Lower leg skin (tissue), 4 donors: ENCODE measurements at regions not wholly inside any gene's neighbourhood (a gene's known extent, or its start where the extent isn't known, plus 50 kb on each side); places are given as distances from the start of the nearest gene placed in this dataset.

Source experiments
- DNase-seq, 2 donors: peaks; one replicate each; pipeline ENCODE4 v3.0.0-alpha.2; 2019; ENCODE audit warnings: low spot score in 2 of 2
- H3K4me3 ChIP-seq: fragments of 200-600 bp; sonication (generic); 2 replicates; pipeline ENCODE4 v1.5.1; 2017; ENCODE audit warnings: mild to moderate bottlenecking, low read depth; ENCODE audit not compliant: poor library complexity, severe bottlenecking
- POLR2A ChIP-seq, 2 donors: fragments of 450-650 bp; IDR thresholded peaks; one replicate each; pipeline ENCODE4 v1.6.1; 2016 to 2017; ENCODE audit warnings: antibody characterized with exemption in 2 of 2, mild to moderate bottlenecking in 1 of 2, moderate library complexity in 1 of 2
- WGBS, 2 donors: methylation state at CpG; one replicate each; pipeline ENCODE4 v1.1.5; 2018; 5-methylcytosine and 5-hydroxymethylcytosine counted together
- intact Hi-C: fragments of 100-400 bp; cut with DNase I; formaldehyde crosslinking; loops from one replicate; pipeline ENCODE4 v1.15.0; 2023; ENCODE audit warnings: low total_unique reads
- TF ChIP-seq, protein P1 (sequence below), 3 donors: fragments of 450-650 bp; IDR thresholded peaks; one replicate each; pipeline ENCODE4 v1.5.1; 2016; ENCODE audit warnings: antibody characterized with exemption in 3 of 3, mild to moderate bottlenecking in 3 of 3, moderate library complexity in 2 of 3

DNA sequence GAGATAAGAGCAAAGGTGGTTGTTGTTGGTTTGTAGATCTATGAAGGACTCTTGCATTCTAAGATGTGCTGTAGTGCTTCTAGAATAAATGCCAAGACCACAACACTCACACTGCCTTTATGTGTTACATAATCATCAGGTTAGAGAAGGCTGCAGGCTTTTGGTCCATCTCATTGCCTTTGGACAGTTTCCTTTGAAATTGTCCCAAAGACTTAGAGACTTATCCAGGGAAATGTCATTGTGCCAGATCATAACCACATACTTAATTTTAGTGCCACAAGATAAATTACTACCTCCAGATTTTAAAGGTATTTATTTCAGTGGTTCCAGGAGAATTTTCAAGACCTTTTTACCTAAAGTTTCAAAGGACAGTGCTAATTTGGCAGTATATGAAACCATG, 666.6 kb upstream of the CITED2 start:
- TF ChIP-seq, protein P1, sequence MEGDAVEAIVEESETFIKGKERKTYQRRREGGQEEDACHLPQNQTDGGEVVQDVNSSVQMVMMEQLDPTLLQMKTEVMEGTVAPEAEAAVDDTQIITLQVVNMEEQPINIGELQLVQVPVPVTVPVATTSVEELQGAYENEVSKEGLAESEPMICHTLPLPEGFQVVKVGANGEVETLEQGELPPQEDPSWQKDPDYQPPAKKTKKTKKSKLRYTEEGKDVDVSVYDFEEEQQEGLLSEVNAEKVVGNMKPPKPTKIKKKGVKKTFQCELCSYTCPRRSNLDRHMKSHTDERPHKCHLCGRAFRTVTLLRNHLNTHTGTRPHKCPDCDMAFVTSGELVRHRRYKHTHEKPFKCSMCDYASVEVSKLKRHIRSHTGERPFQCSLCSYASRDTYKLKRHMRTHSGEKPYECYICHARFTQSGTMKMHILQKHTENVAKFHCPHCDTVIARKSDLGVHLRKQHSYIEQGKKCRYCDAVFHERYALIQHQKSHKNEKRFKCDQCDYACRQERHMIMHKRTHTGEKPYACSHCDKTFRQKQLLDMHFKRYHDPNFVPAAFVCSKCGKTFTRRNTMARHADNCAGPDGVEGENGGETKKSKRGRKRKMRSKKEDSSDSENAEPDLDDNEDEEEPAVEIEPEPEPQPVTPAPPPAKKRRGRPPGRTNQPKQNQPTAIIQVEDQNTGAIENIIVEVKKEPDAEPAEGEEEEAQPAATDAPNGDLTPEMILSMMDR (IDR thresholded peaks at IDR 0.05), result no peak
- no peak for TF ChIP-seq POLR2A (IDR thresholded peaks at IDR 0.05)
- no peak for DNase-seq
- no peak overlapping the region for H3K4me3 ChIP-seq
- intact Hi-C loops, result no loop called here

DNA sequence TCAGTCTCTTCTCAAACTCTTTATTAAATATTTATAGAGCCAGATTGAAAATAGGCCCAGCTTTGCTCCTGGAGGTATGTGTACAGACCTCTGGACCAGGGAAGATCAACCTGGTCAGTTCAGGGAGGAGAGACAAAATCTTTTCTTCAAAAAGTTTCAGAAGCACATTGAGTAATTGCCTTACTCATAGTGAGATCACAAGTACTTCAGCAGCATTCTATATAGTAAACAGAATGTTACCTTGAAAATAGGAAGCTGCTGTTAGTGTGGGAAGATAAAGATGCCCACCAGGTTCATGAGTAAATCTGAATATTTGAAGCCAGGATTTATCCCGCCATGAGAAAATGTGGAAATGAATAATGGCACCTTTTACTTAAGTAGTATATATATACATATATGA, 665.9 kb upstream of the CITED2 start:
- intact Hi-C loops, result no loop called here
- 97 to 100% methylated on average over 1 of the region's 1 CpG for WGBS, 2 donors
- no peak overlapping the region for H3K4me3 ChIP-seq
- no peak for DNase-seq
- no peak for TF ChIP-seq POLR2A (IDR thresholded peaks at IDR 0.05)
- TF ChIP-seq, protein P1 (IDR thresholded peaks at IDR 0.05), result no peak

DNA sequence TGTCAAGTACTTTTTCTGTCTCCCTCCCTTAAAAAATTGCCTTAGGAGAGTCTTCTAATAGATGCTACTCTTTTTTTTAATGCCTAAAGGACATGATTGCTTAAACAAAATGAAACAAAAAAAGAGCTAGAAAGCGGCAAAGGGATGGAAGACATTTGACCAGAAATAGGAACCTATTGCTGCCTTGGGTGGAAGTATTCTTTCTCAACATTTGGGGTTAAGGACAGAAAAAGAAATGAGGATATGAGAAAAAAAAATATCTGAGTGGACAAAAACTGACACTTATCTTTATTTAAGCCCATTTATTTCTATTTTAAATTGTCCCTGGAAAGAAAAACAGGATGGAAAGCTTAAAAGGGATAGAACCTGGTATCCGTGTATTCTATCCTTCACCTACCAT, 664.9 kb upstream of the CITED2 start:
- WGBS, 2 donors, result 75 to 89% methylated on average over 2 of the region's 2 CpGs
- H3K4me3 ChIP-seq, result no peak overlapping the region
- no peak for DNase-seq
- intact Hi-C loops, result no loop called here
- TF ChIP-seq, protein P1 (IDR thresholded peaks at IDR 0.05), result no peak
- TF ChIP-seq POLR2A (IDR thresholded peaks at IDR 0.05), result no peak

DNA sequence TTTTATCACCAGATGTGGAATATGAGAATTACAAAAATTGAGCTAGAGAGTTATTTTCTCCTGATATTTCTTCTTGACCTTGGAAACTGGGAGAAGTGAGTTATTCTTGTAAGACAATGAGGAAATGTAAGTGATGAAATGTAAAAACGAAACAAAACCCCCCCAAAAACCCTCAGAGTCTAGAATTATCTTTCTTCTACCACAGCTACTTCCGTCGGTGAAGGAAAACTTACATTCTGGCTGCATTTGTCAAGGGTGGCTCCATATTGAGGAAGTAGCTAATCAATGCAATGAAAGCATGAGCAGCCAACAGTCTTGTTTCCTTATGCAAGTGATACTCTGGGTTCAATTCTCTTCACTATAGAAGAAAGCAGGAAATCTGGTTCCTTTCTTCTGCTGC, 661.7 kb upstream of the CITED2 start:
- no peak for DNase-seq
- TF ChIP-seq, protein P1 (IDR thresholded peaks at IDR 0.05), result no peak
- TF ChIP-seq POLR2A (IDR thresholded peaks at IDR 0.05), result no peak
- 73 to 74% methylated on average over 3 of the region's 3 CpGs for WGBS, 2 donors
- intact Hi-C loops, result no loop called here
- H3K4me3 ChIP-seq, result no peak overlapping the region

DNA sequence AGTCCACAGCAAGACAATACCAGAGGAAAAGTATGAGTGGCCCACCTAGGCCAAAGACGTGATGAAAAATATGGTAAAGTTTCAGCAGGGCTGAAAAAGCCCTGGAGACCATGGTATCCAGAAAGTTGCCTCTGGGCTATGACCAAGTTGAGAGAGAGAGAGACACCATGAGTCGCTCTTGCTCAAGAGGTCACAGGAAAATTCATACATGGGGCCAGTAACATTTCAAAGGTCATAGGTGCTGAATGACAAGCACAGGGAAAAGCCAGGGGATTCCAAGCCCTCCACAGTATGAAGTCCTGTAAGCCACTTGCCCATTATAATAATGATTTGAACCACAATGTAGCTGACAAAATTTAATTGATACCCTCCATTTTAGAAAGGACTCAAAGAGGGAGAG, 657.7 kb upstream of the CITED2 start:
- TF ChIP-seq, protein P1 (IDR thresholded peaks at IDR 0.05), result no peak
- DNase-seq, result no peak
- H3K4me3 ChIP-seq, result no peak overlapping the region
- intact Hi-C loops, result no loop called here
- 91 to 93% methylated on average over 2 of the region's 2 CpGs for WGBS, 2 donors

DNA sequence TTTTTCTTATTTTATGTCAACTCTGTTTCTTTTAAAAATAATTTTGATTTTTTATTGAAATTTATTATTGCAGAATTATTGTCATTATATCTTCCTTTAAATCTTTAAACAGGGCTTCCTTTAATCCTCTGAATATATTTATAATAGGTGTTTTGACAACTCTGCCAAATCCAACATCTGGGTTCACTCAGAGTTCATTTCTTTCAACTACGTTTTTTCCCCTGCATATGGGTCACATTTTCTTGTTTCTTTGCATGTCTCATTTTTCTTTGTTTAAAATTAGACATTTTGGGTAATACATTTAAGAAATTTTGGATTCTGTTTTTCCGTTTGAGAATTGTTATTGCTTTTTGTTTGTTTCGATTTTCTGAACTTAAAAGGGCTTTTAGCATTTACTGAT, 655.1 kb upstream of the CITED2 start:
- no peak for DNase-seq
- H3K4me3 ChIP-seq, result no peak overlapping the region
- intact Hi-C loops, result no loop called here
- WGBS, 2 donors, result 55 to 63% methylated on average over 3 of the region's 3 CpGs
- no peak for TF ChIP-seq POLR2A (IDR thresholded peaks at IDR 0.05)
- TF ChIP-seq, protein P1 (IDR thresholded peaks at IDR 0.05), result no peak
